AG04450 (cell line): ENCODE measurements at regions not wholly inside any gene's neighbourhood (a gene's known extent, or its start where the extent isn't known, plus 50 kb on each side); places are given as distances from the start of the nearest gene placed in this dataset.
"Not testable (repeated sequence)": the region's sequence is repeated elsewhere in the genome, so short reads cannot be mapped to it uniquely, and the experiment has no call there.

ENCODE experiments used
- CTCF ChIA-PET: fragments of 300-600, 350-600 bp; formaldehyde crosslinking; extraction: SDS; loops from one replicate; lab custom pipeline; 2022; ENCODE audit warnings: antibody characterized with exemption, inconsistent platforms; lab: Charles Lee
- POLR2A ChIA-PET: fragments of 350-600 bp; formaldehyde crosslinking; extraction: SDS; loops from one replicate; lab custom pipeline; 2021; ENCODE audit warnings: antibody characterized with exemption, inconsistent platforms; lab: Yijun Ruan, JAX
- DNase-seq: peaks from one replicate; pipeline ENCODE4 v3.0.0-alpha.2; 2011; ENCODE audit warnings: low read depth, low spot score
- H3K27ac ChIP-seq: one replicate; pipeline ENCODE4 v1.5.1; 2012; ENCODE audit warnings: low read depth, low read length, control low read depth
- H3K27me3 ChIP-seq: one replicate; pipeline ENCODE4 v1.6.0; 2012; ENCODE audit warnings: low read length; ENCODE audit not compliant: control insufficient read depth, insufficient read depth
- H3K4me3 ChIP-seq: 2 replicates; pipeline ENCODE4 v1.5.1; 2011; ENCODE audit warnings: mild to moderate bottlenecking, low read depth, low read length, control low read depth
- H3K9me3 ChIP-seq: 2 replicates; pipeline ENCODE4 v1.5.1; 2012; ENCODE audit warnings: low read length; ENCODE audit not compliant: control insufficient read depth, insufficient read depth
- TF ChIP-seq, protein P1 (sequence below): IDR thresholded peaks from 2 replicates; pipeline ENCODE4 v1.5.1; 2011; ENCODE audit warnings: low read depth, low read length, control low read depth, inconsistent platforms

GRCh38 chr20:12740647-12741046, 268.1 kb upstream of the SPTLC3 start:
- H3K9me3 ChIP-seq, result peaks cover 11% of the 10 kb centered on the region; the same call in 1 of the 2 replicates
- no peaks in the 10 kb centered on the region for H3K27me3 ChIP-seq
- CTCF ChIA-PET, result no interaction called here
- H3K27ac ChIP-seq, result no peak overlapping the region
- TF ChIP-seq, protein P1, sequence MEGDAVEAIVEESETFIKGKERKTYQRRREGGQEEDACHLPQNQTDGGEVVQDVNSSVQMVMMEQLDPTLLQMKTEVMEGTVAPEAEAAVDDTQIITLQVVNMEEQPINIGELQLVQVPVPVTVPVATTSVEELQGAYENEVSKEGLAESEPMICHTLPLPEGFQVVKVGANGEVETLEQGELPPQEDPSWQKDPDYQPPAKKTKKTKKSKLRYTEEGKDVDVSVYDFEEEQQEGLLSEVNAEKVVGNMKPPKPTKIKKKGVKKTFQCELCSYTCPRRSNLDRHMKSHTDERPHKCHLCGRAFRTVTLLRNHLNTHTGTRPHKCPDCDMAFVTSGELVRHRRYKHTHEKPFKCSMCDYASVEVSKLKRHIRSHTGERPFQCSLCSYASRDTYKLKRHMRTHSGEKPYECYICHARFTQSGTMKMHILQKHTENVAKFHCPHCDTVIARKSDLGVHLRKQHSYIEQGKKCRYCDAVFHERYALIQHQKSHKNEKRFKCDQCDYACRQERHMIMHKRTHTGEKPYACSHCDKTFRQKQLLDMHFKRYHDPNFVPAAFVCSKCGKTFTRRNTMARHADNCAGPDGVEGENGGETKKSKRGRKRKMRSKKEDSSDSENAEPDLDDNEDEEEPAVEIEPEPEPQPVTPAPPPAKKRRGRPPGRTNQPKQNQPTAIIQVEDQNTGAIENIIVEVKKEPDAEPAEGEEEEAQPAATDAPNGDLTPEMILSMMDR, result no peak
- no peak for DNase-seq
- POLR2A ChIA-PET, result no interaction called here
- no peak overlapping the region for H3K4me3 ChIP-seq

DNA sequence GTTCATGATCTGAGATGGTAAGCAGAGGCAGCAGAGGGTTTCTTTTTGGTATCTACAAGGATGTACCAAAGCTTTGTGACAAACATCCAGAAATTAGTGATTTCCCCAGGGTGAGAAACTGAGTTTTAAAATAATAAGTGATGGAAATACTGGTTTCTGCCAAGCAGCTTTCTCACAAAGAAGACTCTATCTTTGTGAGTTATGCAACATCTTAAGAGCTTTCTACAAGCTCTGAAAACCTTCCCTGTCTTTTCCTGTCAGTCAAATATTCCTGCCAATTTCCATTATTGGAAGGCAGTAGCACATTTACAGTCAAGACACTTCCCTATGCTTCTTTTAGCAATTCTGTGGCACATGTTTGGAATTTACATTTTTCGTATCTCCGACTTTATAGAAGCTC, 264.7 kb upstream of the SPTLC3 start:
- no peaks in the 10 kb centered on the region for H3K27me3 ChIP-seq
- H3K9me3 ChIP-seq, result peaks cover 3% of the 10 kb centered on the region; the same call in 1 of the 2 replicates
- no peak for DNase-seq
- H3K4me3 ChIP-seq, result no peak overlapping the region
- ChIA-PET CTCF (no interaction called here), POLR2A (no interaction called here)
- TF ChIP-seq, protein P1, result no peak
- H3K27ac ChIP-seq, result no peak overlapping the region

- Histone ChIP-seq H3K4me3 (no peak overlapping the region), H3K27ac (no peak overlapping the region), H3K27me3 (no peaks in the 10 kb centered on the region), H3K9me3 (peaks cover 14% of the 10 kb centered on the region; the same call in 1 of the 2 replicates)
- TF ChIP-seq, protein P1, result no peak
- DNase-seq, result no peak
- CTCF ChIA-PET, result no interaction called here
- POLR2A ChIA-PET, result no interaction called here
Measured at GRCh38 chr20:12748359-12748994, 260.3 kb upstream of the SPTLC3 start.

DNA sequence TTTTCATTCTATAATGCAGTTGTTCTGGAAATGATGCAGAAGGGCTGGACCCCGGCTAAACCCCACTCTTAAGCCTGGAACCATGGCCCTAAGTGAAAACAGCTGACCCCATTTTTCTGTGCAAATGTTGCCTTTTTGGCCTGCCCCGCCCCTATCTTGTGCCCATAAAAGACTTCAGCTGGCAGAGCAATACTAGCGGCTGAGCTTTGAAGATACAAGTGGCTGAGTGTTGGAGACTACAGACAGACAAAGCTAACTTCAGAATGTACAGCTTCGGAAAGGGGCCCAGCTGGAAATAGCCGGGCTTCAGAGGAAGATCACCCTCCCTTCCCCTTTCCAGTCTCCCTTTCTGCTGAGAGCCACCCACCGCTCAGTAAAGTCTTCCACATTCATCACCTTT, 258.6 kb upstream of the SPTLC3 start:
- CTCF ChIA-PET, result no interaction called here
- no peaks in the 10 kb centered on the region for H3K27me3 ChIP-seq
- TF ChIP-seq, protein P1, result no peak
- POLR2A ChIA-PET, result no interaction called here
- no peak for DNase-seq
- H3K4me3 ChIP-seq, result no peak overlapping the region
- no peak overlapping the region for H3K27ac ChIP-seq
- H3K9me3 ChIP-seq, result peaks cover 14% of the 10 kb centered on the region; the same call in 1 of the 2 replicates

- DNase-seq, H3K27me3 ChIP-seq, H3K27ac ChIP-seq, H3K4me3 ChIP-seq, CTCF ChIA-PET, POLR2A ChIA-PET: not testable (repeated sequence)
- peaks cover 12% of the 10 kb centered on the region for H3K9me3 ChIP-seq
Measured at GRCh38 chr20:12752900-12753693, 255.7 kb upstream of the SPTLC3 start.

DNA sequence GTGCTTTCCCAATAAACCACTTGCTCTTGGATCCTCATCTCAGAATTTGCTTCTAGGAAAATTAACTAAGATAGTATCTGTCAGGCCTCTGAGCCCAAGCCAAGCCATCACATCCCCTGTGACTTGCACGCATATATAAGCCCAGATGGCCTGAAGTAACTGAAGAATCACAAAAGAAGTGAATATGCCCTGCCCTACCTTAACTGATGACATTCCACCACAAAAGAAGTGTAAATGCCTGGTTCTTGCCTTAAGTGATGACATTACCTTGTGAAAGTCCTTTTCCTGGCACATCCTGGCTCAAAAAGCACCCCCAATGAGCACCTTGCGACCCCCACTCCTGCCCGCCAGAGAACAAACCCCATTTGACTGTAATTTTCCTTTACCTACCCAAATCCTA, 255.0 kb upstream of the SPTLC3 start:
- POLR2A ChIA-PET, CTCF ChIA-PET, DNase-seq, H3K27me3 ChIP-seq, H3K4me3 ChIP-seq, H3K27ac ChIP-seq: not testable (repeated sequence)
- H3K9me3 ChIP-seq, result peaks cover 11% of the 10 kb centered on the region

DNA sequence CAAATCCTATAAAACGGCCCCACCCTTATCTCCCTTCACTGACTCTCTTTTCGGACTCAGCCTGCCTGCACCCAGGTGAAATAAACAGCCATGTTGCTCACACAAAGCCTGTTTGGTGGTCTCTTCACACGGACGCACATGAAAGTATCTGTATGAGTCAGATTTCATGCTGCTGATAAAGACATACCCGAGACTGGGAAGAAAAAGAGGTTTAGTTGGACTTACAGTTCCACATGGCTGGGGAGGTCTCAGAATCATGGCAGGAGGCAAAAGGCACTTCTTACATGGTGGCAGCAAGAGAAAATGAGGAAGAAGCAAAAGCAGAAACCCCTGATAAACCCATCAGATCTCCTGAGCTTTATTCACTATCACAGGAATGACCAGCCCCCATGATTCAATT, 249.3 kb upstream of the SPTLC3 start:
- DNase-seq, CTCF ChIA-PET, POLR2A ChIA-PET: not testable (repeated sequence)

More for the DNA sequence above, 249.3 kb upstream of the SPTLC3 start:
- not testable (repeated sequence) for H3K4me3 ChIP-seq, H3K27ac ChIP-seq, H3K27me3 ChIP-seq, H3K9me3 ChIP-seq
